Mucosa of rectum (tissue), 2 donors: ENCODE measurements at regions not wholly inside any gene's neighbourhood (a gene's known extent, or its start where the extent isn't known, plus 50 kb on each side); places are given as distances from the start of the nearest gene placed in this dataset.

ENCODE experiments used
- H3K27ac ChIP-seq, 2 donors: one replicate each; pipeline ENCODE4 v1.7.0; 2013; ENCODE audit warnings: inconsistent platforms in 2 of 2, low read depth in 2 of 2, low read length in 2 of 2
- H3K27me3 ChIP-seq, 2 donors: one replicate each; pipeline ENCODE4 v1.7.0; 2013; ENCODE audit warnings: low read length in 2 of 2; ENCODE audit not compliant: control insufficient read depth in 2 of 2, insufficient read depth in 2 of 2
- H3K36me3 ChIP-seq, 2 donors: one replicate each; pipeline ENCODE4 v1.7.0; 2013; ENCODE audit warnings: low read length in 2 of 2; ENCODE audit not compliant: control insufficient read depth in 2 of 2, insufficient read depth in 2 of 2
- H3K4me1 ChIP-seq, 2 donors: one replicate each; pipeline ENCODE4 v1.7.0; 2013; ENCODE audit warnings: low read length in 2 of 2, mild to moderate bottlenecking in 1 of 2; ENCODE audit not compliant: control insufficient read depth in 2 of 2, insufficient read depth in 2 of 2
- H3K4me3 ChIP-seq, 2 donors: one replicate each; pipeline ENCODE4 v1.7.0; 2013; ENCODE audit warnings: low read length in 2 of 2
- H3K9ac ChIP-seq, 2 donors: one replicate each; pipeline ENCODE4 v1.7.0; 2013; ENCODE audit warnings: low read length in 2 of 2, low read depth in 1 of 2, mild to moderate bottlenecking in 1 of 2
- H3K9me3 ChIP-seq, 2 donors: one replicate each; pipeline ENCODE4 v1.7.0; 2013; ENCODE audit warnings: low read length in 2 of 2; ENCODE audit not compliant: control insufficient read depth in 2 of 2
- donor health status: healthy.
- donor health status: Normal muscosa, but diverticular disease.

DNA sequence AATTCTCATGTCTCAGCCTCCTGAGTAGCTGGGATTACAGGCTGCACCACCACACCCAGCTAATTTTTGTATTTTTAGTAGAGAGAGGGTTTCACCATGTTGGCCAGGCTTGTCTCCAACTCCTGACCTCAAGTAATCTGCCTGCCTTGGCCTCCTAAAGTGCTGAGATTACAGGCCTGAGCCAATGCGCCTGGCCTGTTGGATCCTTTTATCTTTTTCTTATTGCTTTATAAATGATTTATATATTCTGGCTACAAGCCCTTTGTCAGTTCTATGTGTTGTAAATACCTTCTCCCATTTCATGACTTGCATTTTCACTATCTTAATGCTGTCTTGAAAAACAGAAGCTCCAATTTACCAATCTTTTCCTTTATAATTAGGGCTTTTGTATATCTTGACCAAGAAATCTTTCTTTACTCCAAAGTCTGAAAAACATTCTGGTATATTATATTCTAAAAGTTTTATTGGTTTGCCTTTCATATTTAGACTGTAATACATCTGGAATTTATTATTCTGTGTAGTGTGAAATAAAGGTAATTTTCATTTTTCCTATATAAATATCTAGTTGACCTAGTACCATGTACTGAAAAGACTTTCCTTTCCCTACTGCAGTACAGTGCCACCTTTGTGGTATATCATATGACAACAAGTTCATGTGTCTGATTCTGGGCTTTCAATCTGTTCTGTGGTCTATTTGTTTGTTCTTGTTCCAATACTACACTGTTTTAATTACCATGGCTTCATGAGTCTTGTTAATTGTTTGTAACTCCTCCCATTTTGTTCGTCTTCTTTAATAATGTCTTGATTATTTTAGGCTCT, 52.9 kb upstream of the RNU6-1 start:
- Histone ChIP-seq H3K4me3 (no peak overlapping the region), H3K9me3 (no peaks in the 10 kb centered on the region), H3K9ac (no peak overlapping the region), H3K27ac (no peak overlapping the region), H3K27me3 (no peaks in the 10 kb centered on the region), H3K4me1 (peaks cover 2% of the 10 kb centered on the region in 2 donors), H3K36me3 (no peaks in the 10 kb centered on the region)

DNA sequence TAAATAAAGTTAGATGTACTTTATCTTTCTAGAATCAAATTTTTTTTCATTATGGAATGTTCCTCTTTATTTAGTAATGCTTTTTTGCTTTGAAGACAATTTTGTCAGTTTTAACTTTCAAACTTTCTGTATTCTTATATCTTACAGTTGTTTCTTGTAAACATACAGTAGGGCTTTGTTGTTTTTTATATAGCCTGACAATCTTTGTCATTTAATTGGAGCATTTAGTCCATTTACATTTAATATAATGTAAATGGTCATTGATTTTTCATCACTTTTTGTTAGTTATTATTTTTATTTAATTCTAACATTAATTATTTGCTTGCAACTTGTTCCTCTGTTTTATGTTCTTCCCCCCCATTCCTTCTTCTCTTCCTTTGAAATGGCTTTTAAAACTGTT, 55.4 kb upstream of the RNU6-1 start:
- H3K4me1 ChIP-seq, result peaks cover 2 to 14% of the 10 kb centered on the region in 2 donors
- no peak overlapping the region for H3K9ac ChIP-seq
- no peaks in the 10 kb centered on the region for H3K27me3 ChIP-seq
- H3K27ac ChIP-seq, result no peak overlapping the region
- H3K9me3 ChIP-seq, result no peaks in the 10 kb centered on the region
- H3K36me3 ChIP-seq, result no peaks in the 10 kb centered on the region
- no peak overlapping the region for H3K4me3 ChIP-seq

DNA sequence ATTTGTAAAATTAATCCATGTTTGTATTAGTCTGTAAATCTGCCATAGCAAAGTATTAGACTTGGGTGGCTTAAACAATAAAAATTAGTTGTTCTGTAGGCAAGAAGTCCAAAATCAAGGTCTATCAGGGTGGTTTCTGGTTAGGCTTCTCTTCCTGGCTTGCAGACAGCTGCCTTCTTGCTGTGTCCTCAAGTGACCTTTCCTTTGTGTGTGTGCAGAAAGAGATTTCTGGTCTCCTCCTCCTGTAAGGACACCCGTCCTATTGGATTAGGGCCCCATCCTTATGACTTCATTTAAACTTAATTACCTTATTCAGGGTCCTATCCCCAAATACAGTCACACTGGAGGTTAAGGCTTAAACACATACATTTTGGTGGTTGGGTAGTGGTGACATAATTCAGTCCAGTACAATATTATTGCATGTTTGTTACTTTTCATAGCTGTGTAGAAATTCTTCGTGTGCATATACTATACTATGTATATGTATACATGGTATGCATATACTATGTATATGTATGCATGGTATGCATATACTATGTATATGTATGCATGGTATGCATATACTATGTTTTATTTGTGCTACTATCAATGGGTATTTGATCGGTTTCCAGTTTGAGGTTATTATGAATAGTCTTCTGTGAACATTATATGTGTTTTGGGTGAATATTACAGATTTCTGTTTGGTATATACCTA, 57.9 kb upstream of the RNU6-1 start:
- no peaks in the 10 kb centered on the region for H3K9me3 ChIP-seq
- no peaks in the 10 kb centered on the region for H3K36me3 ChIP-seq
- no peak overlapping the region for H3K4me3 ChIP-seq
- H3K9ac ChIP-seq, result no peak overlapping the region
- H3K27me3 ChIP-seq, result no peaks in the 10 kb centered on the region
- no peak overlapping the region for H3K27ac ChIP-seq
- peaks cover 2 to 24% of the 10 kb centered on the region in 2 donors for H3K4me1 ChIP-seq

DNA sequence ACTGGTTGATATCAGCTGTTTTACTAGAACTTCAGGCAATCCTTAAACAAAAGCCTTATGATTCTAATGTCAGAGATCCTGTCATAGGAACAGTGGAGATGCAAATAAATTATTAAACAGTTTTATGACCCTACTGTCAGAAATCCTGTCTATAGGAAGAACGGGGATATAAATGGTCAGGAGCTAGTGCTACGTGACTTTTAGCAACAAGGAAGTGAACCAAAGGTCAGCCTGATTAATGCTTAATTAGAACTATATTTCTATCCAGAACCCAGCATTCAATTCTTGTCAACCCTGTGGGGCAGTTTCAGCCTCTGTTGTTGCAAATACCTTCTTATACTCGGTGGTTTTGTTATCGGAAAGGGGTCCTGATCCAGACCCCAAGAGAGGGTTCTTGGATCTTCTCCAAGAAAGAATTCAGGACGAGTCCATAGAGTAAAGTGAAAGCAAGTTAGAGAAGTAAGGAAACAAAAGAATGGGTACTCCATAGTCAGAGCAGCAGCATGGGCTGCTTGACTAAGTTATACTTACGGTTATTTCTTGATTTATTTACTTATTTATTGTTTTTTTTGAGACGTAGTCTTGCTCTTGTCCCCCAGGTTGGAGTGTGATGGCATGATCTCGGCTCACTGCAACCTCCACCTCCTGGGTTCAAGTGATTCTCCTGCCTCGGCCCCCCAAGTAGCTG, 59.9 kb upstream of the RNU6-1 start:
- Histone ChIP-seq H3K36me3 (no peaks in the 10 kb centered on the region), H3K9me3 (no peaks in the 10 kb centered on the region), H3K9ac (no peak overlapping the region), H3K27ac (peak overlapping the region in 1 of 2 donors; percentile 40), H3K4me3 (no peak overlapping the region), H3K4me1 (peaks cover 2 to 24% of the 10 kb centered on the region in 2 donors), H3K27me3 (no peaks in the 10 kb centered on the region)

DNA sequence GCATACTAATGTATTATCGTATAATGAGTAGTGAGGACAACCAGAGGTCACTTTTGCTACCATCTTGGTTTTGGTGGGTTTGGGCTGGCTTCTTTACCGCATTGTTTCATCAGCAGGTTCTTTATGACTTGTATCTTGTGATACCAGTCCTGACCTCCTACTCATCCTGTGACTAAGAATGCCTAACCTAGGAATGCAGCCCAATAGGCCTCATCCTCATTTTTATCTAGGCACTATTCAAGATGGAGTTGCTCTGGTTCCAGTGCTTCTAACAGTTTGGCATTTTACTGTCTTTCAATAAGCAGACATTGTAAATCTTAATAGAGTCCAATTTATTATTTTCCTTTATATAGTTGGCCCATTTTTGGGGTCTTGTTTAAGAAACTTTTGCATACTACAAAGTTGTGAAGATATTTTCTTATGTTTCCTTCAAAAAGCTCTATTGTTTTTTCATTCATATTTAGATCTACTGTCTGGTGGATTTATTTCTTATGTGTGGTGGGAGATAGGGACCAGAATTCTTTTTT, 60.8 kb upstream of the RNU6-1 start:
- no peak overlapping the region for H3K27ac ChIP-seq

DNA sequence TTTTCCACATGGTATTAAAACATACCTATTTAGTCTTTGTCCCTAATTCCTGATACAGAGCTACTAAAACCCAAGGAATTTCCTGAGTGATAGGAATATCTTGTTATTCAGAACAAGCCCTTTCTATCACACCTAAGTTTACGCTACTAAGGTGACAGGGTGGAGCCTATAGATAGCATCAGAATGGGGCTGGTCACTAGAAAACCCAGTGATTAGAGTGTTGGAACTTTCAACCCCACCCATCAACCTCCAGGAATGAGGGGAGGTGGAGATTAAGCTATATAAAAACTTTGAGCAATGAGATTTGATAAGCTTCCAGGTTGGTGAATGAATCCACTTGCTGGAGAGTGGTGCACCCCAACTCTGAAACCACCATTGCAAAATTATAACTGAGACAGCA, 62.1 kb upstream of the RNU6-1 start:
- Histone ChIP-seq H3K4me3 (no peak overlapping the region), H3K9ac (no peak overlapping the region), H3K27ac (no peak overlapping the region), H3K27me3 (no peaks in the 10 kb centered on the region), H3K9me3 (no peaks in the 10 kb centered on the region), H3K4me1 (peaks cover 2 to 24% of the 10 kb centered on the region in 2 donors), H3K36me3 (no peaks in the 10 kb centered on the region)

More for the DNA sequence above, 60.8 kb upstream of the RNU6-1 start:
- Histone ChIP-seq H3K4me1 (peaks cover 2 to 24% of the 10 kb centered on the region in 2 donors), H3K9me3 (no peaks in the 10 kb centered on the region), H3K9ac (no peak overlapping the region), H3K27me3 (no peaks in the 10 kb centered on the region), H3K36me3 (no peaks in the 10 kb centered on the region), H3K4me3 (no peak overlapping the region)

DNA sequence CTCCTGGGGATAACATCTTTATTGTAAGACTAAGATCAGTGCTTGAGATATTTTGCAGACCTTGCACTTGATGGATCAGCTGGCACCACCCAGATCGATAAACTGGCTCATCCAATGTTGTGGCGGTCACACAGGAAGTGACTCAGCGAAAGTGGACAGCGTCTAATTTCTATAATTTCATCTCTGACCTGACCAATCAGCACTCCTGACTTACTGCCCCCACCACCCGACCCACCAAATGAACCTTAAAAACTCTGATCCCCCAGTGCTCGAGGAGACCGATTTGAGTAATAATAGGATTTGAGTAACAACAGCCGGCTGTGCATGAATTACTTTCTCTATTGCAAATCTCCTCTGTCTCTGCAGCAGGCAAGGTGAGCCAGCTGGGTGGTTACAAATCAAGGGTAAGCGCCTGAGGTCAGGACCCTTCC, 62.7 kb upstream of the RNU6-1 start:
- H3K36me3 ChIP-seq, result no peaks in the 10 kb centered on the region
- peaks cover 2 to 23% of the 10 kb centered on the region in 2 donors for H3K4me1 ChIP-seq
- no peaks in the 10 kb centered on the region for H3K9me3 ChIP-seq
- H3K4me3 ChIP-seq, result no peak overlapping the region
- no peak overlapping the region for H3K27ac ChIP-seq
- no peak overlapping the region for H3K9ac ChIP-seq
- H3K27me3 ChIP-seq, result no peaks in the 10 kb centered on the region

DNA sequence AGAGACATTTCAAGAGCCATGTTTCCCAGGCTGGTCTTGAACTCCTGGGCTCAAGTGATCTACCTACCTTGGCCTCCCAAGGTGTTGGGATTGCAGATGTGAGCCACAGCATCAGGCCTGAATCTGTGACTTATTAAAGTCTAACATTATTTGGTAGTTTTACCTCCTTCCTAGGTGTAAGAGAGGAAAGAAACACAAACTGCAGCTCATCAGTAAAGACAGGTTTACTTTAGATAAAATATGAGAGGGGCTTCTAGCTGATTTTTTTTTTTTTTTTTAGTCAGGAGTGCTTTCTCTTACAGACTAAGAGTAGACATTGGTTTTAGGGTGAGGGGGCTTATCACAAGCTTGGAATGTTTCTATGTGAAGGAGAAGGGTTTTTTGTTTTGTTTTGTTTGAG, 63.9 kb upstream of the RNU6-1 start:
- H3K9me3 ChIP-seq, result no peaks in the 10 kb centered on the region
- H3K27ac ChIP-seq, result no peak overlapping the region
- no peaks in the 10 kb centered on the region for H3K27me3 ChIP-seq
- peaks cover 0 to 19% of the 10 kb centered on the region in 2 donors for H3K4me1 ChIP-seq
- H3K4me3 ChIP-seq, result no peak overlapping the region
- no peaks in the 10 kb centered on the region for H3K36me3 ChIP-seq
- no peak overlapping the region for H3K9ac ChIP-seq

DNA sequence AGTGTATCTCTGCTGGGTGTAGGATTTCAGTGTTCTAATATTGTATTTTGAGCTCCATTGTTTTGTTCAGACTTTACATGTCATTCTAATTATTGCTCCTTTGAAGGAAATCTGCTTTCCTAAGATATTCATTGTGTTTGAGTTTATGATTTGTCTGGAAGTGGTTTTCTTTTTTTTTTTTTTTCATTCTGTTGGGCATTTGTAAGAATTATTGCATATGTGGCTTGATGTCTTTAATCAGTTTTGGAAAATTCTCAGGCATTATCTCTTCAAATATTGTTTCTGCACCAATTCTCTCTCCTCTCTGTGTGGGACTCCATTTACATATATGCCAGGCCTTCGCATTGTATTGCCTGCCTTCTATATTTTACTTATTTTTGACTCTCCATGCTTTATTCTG, 65.8 kb upstream of the RNU6-1 start:
- no peaks in the 10 kb centered on the region for H3K36me3 ChIP-seq
- no peaks in the 10 kb centered on the region for H3K9me3 ChIP-seq
- no peak overlapping the region for H3K4me3 ChIP-seq
- no peaks in the 10 kb centered on the region for H3K27me3 ChIP-seq
- no peak overlapping the region for H3K27ac ChIP-seq
- H3K9ac ChIP-seq, result no peak overlapping the region
- H3K4me1 ChIP-seq, result peaks cover 0 to 10% of the 10 kb centered on the region in 2 donors

DNA sequence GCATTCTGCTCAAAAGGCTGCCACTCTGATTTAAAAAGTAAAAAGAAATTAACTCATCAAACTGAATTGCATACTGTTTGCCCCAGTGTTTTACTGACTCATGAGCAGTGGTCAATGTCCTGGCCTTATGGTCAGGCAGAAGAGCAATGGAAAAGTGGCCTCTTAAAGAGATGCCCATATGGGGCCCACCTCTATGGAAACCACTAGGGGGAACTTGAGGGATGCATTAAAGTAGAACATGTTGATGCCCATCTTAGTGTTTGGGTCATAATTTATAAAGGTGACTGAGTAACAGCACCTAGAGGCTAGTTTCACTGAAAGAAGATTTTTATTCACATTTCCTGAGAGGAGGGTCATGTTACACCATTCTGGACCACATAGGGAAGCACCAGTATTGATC, 66.5 kb upstream of the RNU6-1 start:
- no peaks in the 10 kb centered on the region for H3K27me3 ChIP-seq
- no peak overlapping the region for H3K9ac ChIP-seq
- H3K9me3 ChIP-seq, result no peaks in the 10 kb centered on the region
- no peaks in the 10 kb centered on the region for H3K36me3 ChIP-seq
- H3K4me1 ChIP-seq, result peaks cover 0 to 7% of the 10 kb centered on the region in 2 donors
- H3K4me3 ChIP-seq, result no peak overlapping the region
- H3K27ac ChIP-seq, result no peak overlapping the region
